Activated T-helper 2 cell treated with anti-CD3 and anti-CD28 coated beads, Interferon-gamma antibody, Interleukin-2, Interleukin-4, amounts not matched to agents 10 μg/mL and 5 μg/mL and 100 μg/mL, durations not matched to agents 14 hours and 24 hours and 36 hours (primary cell): ENCODE measurements at regions not wholly inside any gene's neighbourhood (a gene's known extent, or its start where the extent isn't known, plus 50 kb on each side); places are given as distances from the start of the nearest gene placed in this dataset.

Experiments used
- DNase-seq: peaks from one replicate; pipeline ENCODE4 v3.0.0; 2021; ENCODE audit warnings: low spot score
- H3K27ac Mint-ChIP-seq: one replicate; pipeline ENCODE4 v1.8.0; 2021; ENCODE audit warnings: mixed read lengths
- H3K27me3 Mint-ChIP-seq: one replicate; pipeline ENCODE4 v1.8.0; 2021; ENCODE audit warnings: low read depth, mixed read lengths
- H3K36me3 Mint-ChIP-seq: one replicate; pipeline ENCODE4 v1.8.0; 2021; ENCODE audit warnings: low read depth, mixed read lengths
- H3K4me1 Mint-ChIP-seq: one replicate; pipeline ENCODE4 v1.8.0; 2021; ENCODE audit warnings: low read depth, mixed read lengths
- H3K4me3 Mint-ChIP-seq: one replicate; pipeline ENCODE4 v1.8.0; 2021; ENCODE audit warnings: low read depth, mild to moderate bottlenecking, moderate library complexity, mixed read lengths
- H3K9me3 Mint-ChIP-seq: one replicate; pipeline ENCODE4 v1.8.0; 2021; ENCODE audit warnings: mixed read lengths
- intact Hi-C: fragments of 100-400 bp; cut with micrococcal nuclease; formaldehyde crosslinking; loops from one replicate; pipeline ENCODE4 v1.15.1; 2023

DNA sequence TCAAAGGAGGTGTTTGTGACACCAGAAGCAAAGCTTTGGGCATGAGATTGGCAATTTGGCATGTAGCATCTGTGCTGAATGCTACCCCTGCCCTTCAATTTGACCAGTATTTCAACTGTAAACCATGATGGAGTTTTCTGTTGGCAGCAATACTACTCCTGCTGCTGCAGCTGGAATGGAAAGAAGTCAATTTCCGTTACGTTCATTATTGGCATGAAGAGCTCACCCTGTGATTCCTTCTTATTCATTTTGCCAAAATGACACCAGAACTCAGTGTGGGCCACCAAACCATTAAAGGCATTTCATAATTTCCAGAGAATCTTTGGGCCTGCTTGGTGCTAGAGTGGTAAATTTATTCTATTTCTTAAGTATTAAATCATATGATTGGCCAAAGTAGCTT, 433.1 kb upstream of the DMAC1 start:
- intact Hi-C loops = no loop called here
- Mint-ChIP-seq H3K27ac (no peak overlapping the region), H3K4me3 (no peak overlapping the region)

DNA sequence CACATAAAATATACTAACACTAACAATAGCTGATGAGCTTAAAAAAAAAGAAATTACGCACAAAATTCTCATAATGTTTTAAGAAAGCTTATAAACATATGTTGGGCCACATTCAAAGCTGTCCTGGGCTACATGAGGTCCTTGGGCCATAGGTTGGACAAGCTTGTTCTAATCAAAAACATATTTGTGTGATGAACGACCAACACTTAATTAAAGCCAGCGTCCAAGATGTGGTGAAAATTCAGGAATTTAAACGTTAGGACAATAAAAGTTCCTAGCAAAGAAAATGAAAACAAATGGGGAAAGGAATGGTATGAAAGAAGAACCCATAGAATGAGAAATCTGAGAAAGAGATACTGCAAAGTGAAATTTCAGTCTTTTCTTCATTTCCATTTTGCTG, 429.6 kb upstream of the DMAC1 start:
- H3K4me3 Mint-ChIP-seq = no peak overlapping the region
- H3K4me1 Mint-ChIP-seq = no peaks in the 10 kb centered on the region
- DNase-seq = no peak
- no peaks in the 10 kb centered on the region for H3K36me3 Mint-ChIP-seq
- H3K27ac Mint-ChIP-seq = no peak overlapping the region
- no peaks in the 10 kb centered on the region for H3K9me3 Mint-ChIP-seq
- intact Hi-C loops = no loop called here
- peaks cover 1% of the 10 kb centered on the region for H3K27me3 Mint-ChIP-seq

More for the DNA sequence above, 433.1 kb upstream of the DMAC1 start:
- Mint-ChIP-seq H3K36me3 (no peaks in the 10 kb centered on the region), H3K9me3 (no peaks in the 10 kb centered on the region), H3K27me3 (peaks cover 2% of the 10 kb centered on the region), H3K4me1 (no peaks in the 10 kb centered on the region)
- no peak for DNase-seq

DNA sequence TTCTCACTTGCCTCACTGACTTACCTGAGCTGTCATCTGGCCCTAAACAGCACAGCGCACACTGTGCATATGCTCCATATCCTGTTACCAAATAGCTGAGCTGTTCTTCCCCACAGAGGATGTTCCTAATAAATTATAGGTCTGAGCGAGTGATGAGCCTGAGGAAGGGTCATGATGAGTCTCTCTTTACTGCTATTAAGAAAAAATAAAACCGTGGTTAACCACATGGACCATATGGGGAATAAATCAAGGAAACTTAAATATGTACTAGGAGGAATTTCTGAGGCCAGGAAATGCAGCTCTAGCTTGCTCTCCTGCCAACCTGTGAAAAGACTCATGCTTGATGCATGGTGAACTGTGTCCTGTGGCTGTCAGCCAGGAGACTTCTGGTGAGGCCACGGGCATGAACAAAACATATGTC, 424.8 kb upstream of the DMAC1 start:
- no peaks in the 10 kb centered on the region for H3K9me3 Mint-ChIP-seq
- no peak overlapping the region for H3K27ac Mint-ChIP-seq
- intact Hi-C loops = no loop called here
- no peak overlapping the region for H3K4me3 Mint-ChIP-seq
- H3K36me3 Mint-ChIP-seq = no peaks in the 10 kb centered on the region
- DNase-seq = no peak
- H3K27me3 Mint-ChIP-seq = no peaks in the 10 kb centered on the region
- H3K4me1 Mint-ChIP-seq = no peaks in the 10 kb centered on the region

DNA sequence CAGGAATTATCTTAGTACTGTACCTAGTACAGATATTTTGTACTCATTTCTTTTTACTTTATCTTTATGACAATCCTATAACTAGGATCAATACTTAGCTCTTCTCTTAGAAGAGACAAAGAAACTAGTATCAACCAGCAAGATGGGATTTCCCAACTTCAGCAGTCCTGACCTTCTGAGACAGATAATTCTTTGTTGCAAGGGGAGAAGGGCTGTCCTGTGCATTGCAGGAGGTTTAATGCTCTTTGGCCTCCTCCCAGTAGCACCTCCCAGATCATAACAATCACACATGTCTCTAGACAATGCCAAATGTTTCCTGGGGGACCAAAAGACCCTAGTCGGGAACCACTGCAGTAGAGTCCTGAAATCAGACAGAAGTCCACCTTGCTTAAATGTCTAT, 424.3 kb upstream of the DMAC1 start:
- no peaks in the 10 kb centered on the region for H3K27me3 Mint-ChIP-seq
- no peak for DNase-seq
- H3K4me1 Mint-ChIP-seq = no peaks in the 10 kb centered on the region
- H3K27ac Mint-ChIP-seq = no peak overlapping the region
- intact Hi-C loops = no loop called here
- no peaks in the 10 kb centered on the region for H3K9me3 Mint-ChIP-seq
- no peak overlapping the region for H3K4me3 Mint-ChIP-seq
- H3K36me3 Mint-ChIP-seq = no peaks in the 10 kb centered on the region

DNA sequence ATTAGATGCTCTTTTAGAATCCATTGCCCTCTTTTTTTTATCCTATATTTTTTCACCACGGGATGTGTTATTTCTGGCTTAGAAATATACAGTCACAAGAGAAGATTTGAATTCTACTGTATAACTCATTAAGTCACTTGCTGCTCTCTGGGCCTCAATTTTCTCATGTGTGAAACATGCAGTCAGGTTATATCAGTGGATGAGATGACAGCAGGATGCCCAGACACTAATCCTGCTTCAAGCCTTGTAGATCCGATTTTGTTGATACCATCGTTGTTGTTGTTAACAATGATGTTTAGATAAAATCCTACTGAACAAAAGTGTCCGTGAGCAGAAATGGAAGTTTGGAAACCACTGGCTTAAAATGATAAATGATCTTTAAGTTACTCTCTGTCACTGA, 421.9 kb upstream of the DMAC1 start:
- DNase-seq = no peak
- Mint-ChIP-seq H3K27me3 (no peaks in the 10 kb centered on the region), H3K36me3 (no peaks in the 10 kb centered on the region), H3K4me3 (no peak overlapping the region), H3K9me3 (peaks cover 4% of the 10 kb centered on the region), H3K27ac (no peak overlapping the region), H3K4me1 (no peaks in the 10 kb centered on the region)
- intact Hi-C loops = no loop called here

DNA sequence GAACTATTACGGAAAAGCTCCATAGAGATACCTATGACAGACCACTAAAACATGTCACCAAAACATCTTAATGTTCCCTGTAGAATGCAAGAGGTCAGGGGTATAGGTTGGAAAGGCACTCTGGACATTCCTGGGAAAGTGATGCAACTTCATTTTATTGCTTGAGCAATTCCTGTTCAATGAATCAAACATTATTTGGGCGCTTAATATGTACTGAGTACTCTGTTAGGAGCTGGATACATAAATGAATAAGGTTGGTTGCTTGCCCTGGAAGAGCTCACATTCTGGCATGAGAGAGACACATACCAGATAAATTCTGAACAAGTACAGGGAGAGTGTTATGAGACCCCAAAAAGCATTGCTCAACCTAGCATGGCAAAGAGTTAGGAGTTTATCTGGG, 408.9 kb upstream of the DMAC1 start:
- Mint-ChIP-seq H3K27ac (no peak overlapping the region), H3K9me3 (no peaks in the 10 kb centered on the region), H3K4me3 (no peak overlapping the region), H3K36me3 (no peaks in the 10 kb centered on the region), H3K27me3 (no peaks in the 10 kb centered on the region), H3K4me1 (peaks cover 7% of the 10 kb centered on the region)
- DNase-seq = no peak
- intact Hi-C loops = no loop called here

DNA sequence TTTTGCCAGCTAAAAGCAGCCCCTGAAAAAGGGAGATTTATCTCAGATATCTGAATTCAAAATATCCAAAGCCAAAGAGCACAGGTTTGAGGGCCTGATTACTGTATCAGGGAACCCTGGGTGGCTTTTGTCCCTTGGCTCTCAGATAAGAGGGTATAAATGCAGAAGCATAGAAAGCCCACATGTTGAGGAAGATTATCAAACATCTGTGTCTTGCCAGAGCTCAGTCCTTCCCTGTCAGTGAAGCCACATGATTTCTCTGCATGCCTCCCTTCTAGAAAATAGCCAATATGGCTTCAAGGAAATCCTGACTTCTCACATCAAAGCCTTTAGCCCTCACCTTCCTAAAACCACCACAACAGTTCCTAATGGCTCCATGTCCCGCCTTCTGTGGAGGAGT, 408.0 kb upstream of the DMAC1 start:
- Mint-ChIP-seq H3K9me3 (no peaks in the 10 kb centered on the region), H3K4me1 (peaks cover 7% of the 10 kb centered on the region), H3K4me3 (no peak overlapping the region), H3K36me3 (no peaks in the 10 kb centered on the region), H3K27ac (no peak overlapping the region), H3K27me3 (no peaks in the 10 kb centered on the region)
- DNase-seq = no peak
- intact Hi-C loops = no loop called here

DNA sequence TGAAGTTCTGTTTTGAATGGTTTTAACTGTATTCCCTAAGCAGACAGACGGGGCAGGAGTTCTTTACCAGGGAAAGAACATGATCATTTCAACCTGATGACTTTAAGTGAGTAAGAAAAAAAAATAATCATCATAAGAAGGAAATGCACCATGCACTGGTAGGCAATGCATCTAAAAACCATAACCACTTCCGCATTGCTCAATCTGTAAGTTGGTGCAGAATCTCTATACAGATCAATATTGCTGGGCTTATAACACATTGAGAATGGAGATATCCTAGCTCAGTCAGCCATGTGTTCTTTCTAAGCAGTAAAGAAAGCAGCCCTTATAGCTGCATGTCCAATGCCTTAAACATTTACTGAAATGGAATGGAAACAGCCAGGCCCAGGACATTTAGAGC, 407.1 kb upstream of the DMAC1 start:
- H3K4me1 Mint-ChIP-seq = peaks cover 7% of the 10 kb centered on the region
- H3K27me3 Mint-ChIP-seq = no peaks in the 10 kb centered on the region
- peaks cover 5% of the 10 kb centered on the region for H3K9me3 Mint-ChIP-seq
- H3K4me3 Mint-ChIP-seq = no peak overlapping the region
- DNase-seq = no peak
- peak overlapping the region; percentile 42 for H3K27ac Mint-ChIP-seq
- no peaks in the 10 kb centered on the region for H3K36me3 Mint-ChIP-seq
- intact Hi-C loops = no loop called here

DNA sequence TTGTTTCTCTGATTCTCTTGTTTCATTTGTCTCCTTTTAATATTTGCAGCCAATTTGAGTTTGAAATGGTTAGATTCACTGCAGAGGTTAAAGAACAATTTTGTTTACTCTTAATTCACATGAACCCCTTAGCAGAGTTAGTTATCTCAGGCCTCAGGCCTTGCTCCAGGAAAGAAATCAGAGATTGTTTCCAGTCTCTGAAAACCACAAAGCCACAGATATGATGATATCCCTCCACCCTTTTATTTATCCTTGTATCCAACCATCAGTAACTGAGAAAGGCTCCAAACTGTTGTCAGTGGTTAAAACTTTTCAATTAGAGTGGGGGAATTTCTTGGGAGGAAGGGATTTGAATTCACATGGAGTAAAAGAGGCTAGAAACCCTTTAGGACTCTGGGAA, 406.0 kb upstream of the DMAC1 start:
- intact Hi-C loops = no loop called here
- H3K27me3 Mint-ChIP-seq = no peaks in the 10 kb centered on the region
- DNase-seq = no peak

DNA sequence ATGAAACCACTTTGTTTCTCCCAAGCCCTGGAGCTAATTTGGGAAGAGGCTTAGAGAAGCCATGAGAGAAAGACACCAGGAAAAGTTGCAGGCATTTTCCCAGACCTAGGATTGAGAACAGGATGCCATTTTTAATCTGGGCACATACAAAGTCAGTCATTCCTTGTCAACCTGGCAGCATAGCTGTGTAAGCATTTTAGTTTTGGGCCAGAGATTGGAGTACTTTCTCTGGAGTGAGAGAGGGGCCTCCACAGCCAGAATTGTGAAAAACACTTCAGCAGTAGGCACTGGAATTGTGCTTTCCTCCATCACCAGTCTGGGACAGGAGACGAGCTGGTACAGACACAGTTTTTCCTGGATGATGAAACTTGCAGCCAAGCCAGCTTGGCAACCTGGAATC, 390.3 kb upstream of the DMAC1 start:
- peaks cover 18% of the 10 kb centered on the region for H3K4me1 Mint-ChIP-seq
- no peak for DNase-seq
- H3K9me3 Mint-ChIP-seq = peaks cover 43% of the 10 kb centered on the region
- H3K4me3 Mint-ChIP-seq = no peak overlapping the region
- H3K36me3 Mint-ChIP-seq = peaks cover 14% of the 10 kb centered on the region
- intact Hi-C loops = loop anchor here (2.0 to 5.0 kb wide), 4 partner anchors 177 to 783 kb away; partner anchors contain the start of gene DMAC1
- H3K27me3 Mint-ChIP-seq = no peaks in the 10 kb centered on the region
- no peak overlapping the region for H3K27ac Mint-ChIP-seq

More for the DNA sequence above, 406.0 kb upstream of the DMAC1 start:
- peaks cover 7% of the 10 kb centered on the region for H3K4me1 Mint-ChIP-seq
- H3K27ac Mint-ChIP-seq = no peak overlapping the region
- no peak overlapping the region for H3K4me3 Mint-ChIP-seq
- no peaks in the 10 kb centered on the region for H3K36me3 Mint-ChIP-seq
- H3K9me3 Mint-ChIP-seq = peaks cover 6% of the 10 kb centered on the region

DNA sequence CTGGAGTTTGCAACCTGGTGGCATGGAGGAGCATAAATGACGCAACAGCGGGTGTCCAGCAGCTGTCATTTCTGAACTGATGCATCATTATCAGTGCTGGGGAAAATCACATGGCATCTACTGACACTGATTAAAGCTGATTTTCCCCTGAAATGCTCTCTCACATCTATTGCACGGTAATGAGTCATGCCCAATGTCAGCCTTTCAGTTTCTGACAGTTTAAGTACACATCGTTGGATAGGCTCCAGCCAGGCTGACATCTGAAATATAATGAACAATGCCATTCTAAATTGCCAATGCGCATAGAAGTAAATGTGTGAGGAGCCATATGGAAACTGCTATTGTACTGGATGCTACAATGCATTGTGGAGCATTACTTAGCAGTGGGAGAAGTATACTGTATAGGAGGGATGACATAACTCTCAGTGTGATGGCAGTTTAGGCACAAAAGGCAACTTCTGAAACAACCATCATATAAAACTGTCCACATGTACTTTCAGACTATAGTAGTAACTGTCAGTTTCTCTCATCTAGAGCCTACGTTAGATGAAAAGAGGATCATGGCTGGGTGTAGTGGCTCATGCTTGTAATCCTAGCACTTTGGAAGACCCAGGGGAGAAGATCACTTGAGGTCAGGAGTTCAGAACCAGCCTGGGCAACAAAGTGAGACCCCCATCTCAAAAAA, 389.3 kb upstream of the DMAC1 start:
- no peak for DNase-seq
- no peak overlapping the region for H3K4me3 Mint-ChIP-seq
- intact Hi-C loops = loop anchor here (1.0 to 5.0 kb wide), 6 partner anchors 74 to 782 kb away; partner anchors contain the start of gene DMAC1
- no peaks in the 10 kb centered on the region for H3K27me3 Mint-ChIP-seq
- H3K36me3 Mint-ChIP-seq = peaks cover 14% of the 10 kb centered on the region
- H3K27ac Mint-ChIP-seq = peak overlapping the region; percentile 46
- H3K9me3 Mint-ChIP-seq = peaks cover 43% of the 10 kb centered on the region
- peaks cover 18% of the 10 kb centered on the region for H3K4me1 Mint-ChIP-seq

DNA sequence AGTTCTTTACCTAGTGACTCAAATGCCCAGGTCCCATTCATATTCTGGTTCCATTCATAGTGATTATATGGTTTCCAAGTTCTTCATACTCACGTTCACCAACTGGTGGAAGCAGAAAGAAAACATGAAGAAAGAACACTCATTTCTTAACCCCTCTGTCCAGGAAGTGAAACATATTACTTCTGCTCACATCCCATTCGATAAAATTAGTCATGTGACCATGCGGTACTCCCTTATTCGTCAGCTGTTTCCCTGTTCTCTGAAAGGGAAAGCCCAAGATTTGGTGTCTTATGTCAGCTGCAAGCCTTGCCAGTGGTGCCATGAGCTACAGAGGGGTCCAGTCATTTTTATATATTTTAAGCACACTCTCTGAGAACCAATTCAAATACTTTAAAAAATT, 387.0 kb upstream of the DMAC1 start:
- H3K27me3 Mint-ChIP-seq = no peaks in the 10 kb centered on the region
- H3K4me3 Mint-ChIP-seq = no peak overlapping the region
- peaks cover 18% of the 10 kb centered on the region for H3K4me1 Mint-ChIP-seq
- H3K36me3 Mint-ChIP-seq = peaks cover 7% of the 10 kb centered on the region
- intact Hi-C loops = loop anchor here (5.0 kb wide), 3 partner anchors 181 to 779 kb away; partner anchors contain the start of gene DMAC1
- no peak for DNase-seq
- H3K9me3 Mint-ChIP-seq = peaks cover 23% of the 10 kb centered on the region
- no peak overlapping the region for H3K27ac Mint-ChIP-seq

DNA sequence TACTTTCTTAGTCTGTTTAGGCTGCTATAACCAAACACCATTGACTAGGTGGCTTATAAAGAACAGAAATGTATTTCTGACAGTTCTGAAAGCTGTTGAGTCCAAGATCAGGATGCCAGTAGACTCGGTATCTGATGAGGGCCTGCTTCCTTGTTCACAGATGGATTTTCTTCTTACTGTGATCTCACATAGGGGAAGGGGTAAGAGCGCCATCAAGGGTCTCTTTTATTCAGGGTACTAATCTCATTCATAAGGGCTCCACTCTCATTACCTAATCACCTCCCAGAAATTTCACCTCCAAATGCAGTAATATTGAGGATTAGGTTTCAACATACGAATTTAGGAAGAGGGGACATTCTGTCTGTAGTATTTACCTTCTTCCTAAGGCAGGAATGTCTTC, 384.0 kb upstream of the DMAC1 start:
- DNase-seq = no peak
- no peak overlapping the region for H3K4me3 Mint-ChIP-seq
- H3K36me3 Mint-ChIP-seq = no peaks in the 10 kb centered on the region
- H3K27me3 Mint-ChIP-seq = no peaks in the 10 kb centered on the region
- H3K9me3 Mint-ChIP-seq = peaks cover 16% of the 10 kb centered on the region
- H3K27ac Mint-ChIP-seq = no peak overlapping the region
- H3K4me1 Mint-ChIP-seq = peaks cover 15% of the 10 kb centered on the region
- intact Hi-C loops = no loop called here
